Progenitor cell of endocrine pancreas (in vitro differentiated cells): ENCODE measurements at regions not wholly inside any gene's neighbourhood (a gene's known extent, or its start where the extent isn't known, plus 50 kb on each side); places are given as distances from the start of the nearest gene placed in this dataset.

ENCODE experiments used
- DNase-seq: peaks from one replicate; pipeline ENCODE4 v3.0.0; 2021; ENCODE audit warnings: low spot score; ENCODE audit not compliant: unreplicated experiment
- H3K27ac Mint-ChIP-seq: 2 replicates; pipeline ENCODE4 v1.8.0; 2021; ENCODE audit warnings: mild to moderate bottlenecking, moderate library complexity, mixed read lengths
- H3K27me3 Mint-ChIP-seq: 2 replicates; pipeline ENCODE4 v1.8.0; 2021; ENCODE audit warnings: mixed read lengths
- H3K36me3 Mint-ChIP-seq: 2 replicates; pipeline ENCODE4 v1.8.0; 2022; ENCODE audit warnings: mixed read lengths; ENCODE audit not compliant: insufficient read depth
- H3K4me1 Mint-ChIP-seq: 2 replicates; pipeline ENCODE4 v1.8.0; 2021; ENCODE audit warnings: low read depth, mixed read lengths
- H3K4me3 Mint-ChIP-seq: 2 replicates; pipeline ENCODE4 v1.8.0; 2021; ENCODE audit warnings: low read depth, mild to moderate bottlenecking, moderate library complexity, mixed read lengths
- H3K9me3 Mint-ChIP-seq: 2 replicates; pipeline ENCODE4 v1.8.0; 2021; ENCODE audit warnings: low read depth, mixed read lengths
- CTCF ChIP-seq: fragments of 200-600 bp; sonication (generic); IDR thresholded peaks from one replicate; pipeline ENCODE4 v1.5.0; 2021; ENCODE audit warnings: antibody characterized with exemption, mild to moderate bottlenecking; ENCODE audit not compliant: unreplicated experiment

- Mint-ChIP-seq H3K27ac (no peak overlapping the region), H3K9me3 (no peaks in the 10 kb centered on the region), H3K4me1 (no peaks in the 10 kb centered on the region), H3K27me3 (peaks cover 53% of the 10 kb centered on the region), H3K36me3 (no peaks in the 10 kb centered on the region), H3K4me3 (no peak overlapping the region)
- no peak for DNase-seq
- TF ChIP-seq CTCF: no peak
These were observed 54.2 kb downstream of the MSX1 start for GRCh38 chr4:4913628-4914027.

- no peaks in the 10 kb centered on the region for H3K9me3 Mint-ChIP-seq
- H3K36me3 Mint-ChIP-seq: no peaks in the 10 kb centered on the region
- no peak for DNase-seq
- no peak overlapping the region for H3K4me3 Mint-ChIP-seq
- TF ChIP-seq CTCF: no peak
- H3K27ac Mint-ChIP-seq: no peak overlapping the region
- peaks cover 47% of the 10 kb centered on the region for H3K27me3 Mint-ChIP-seq
- no peaks in the 10 kb centered on the region for H3K4me1 Mint-ChIP-seq
These were observed 54.8 kb downstream of the MSX1 start for GRCh38 chr4:4914059-4914820.

GRCh38 chr4:4914965-4915845 lies 55.7 kb downstream of the MSX1 start:
- H3K4me3 Mint-ChIP-seq: no peak overlapping the region
- no peak overlapping the region for H3K27ac Mint-ChIP-seq
- no peaks in the 10 kb centered on the region for H3K4me1 Mint-ChIP-seq
- H3K9me3 Mint-ChIP-seq: no peaks in the 10 kb centered on the region
- peaks cover 37% of the 10 kb centered on the region for H3K27me3 Mint-ChIP-seq
- DNase-seq: no peak
- TF ChIP-seq CTCF: no peak
- H3K36me3 Mint-ChIP-seq: no peaks in the 10 kb centered on the region

GRCh38 chr4:4918067-4918466 lies 58.6 kb downstream of the MSX1 start:
- DNase-seq: no peak
- Mint-ChIP-seq H3K4me1 (no peaks in the 10 kb centered on the region), H3K27me3 (peaks cover 43% of the 10 kb centered on the region), H3K4me3 (no peak overlapping the region), H3K9me3 (no peaks in the 10 kb centered on the region), H3K27ac (no peak overlapping the region), H3K36me3 (no peaks in the 10 kb centered on the region)
- TF ChIP-seq CTCF: no peak

GRCh38 chr4:4919927-4920326 lies 60.5 kb downstream of the MSX1 start:
- DNase-seq: no peak
- Mint-ChIP-seq H3K4me3 (no peak overlapping the region), H3K27ac (no peak overlapping the region), H3K27me3 (peaks cover 45% of the 10 kb centered on the region), H3K4me1 (no peaks in the 10 kb centered on the region), H3K9me3 (no peaks in the 10 kb centered on the region), H3K36me3 (no peaks in the 10 kb centered on the region)
- TF ChIP-seq CTCF: no peak
